Esophagus (tissue), 2 donors: ENCODE measurements at regions not wholly inside any gene's neighbourhood (a gene's known extent, or its start where the extent isn't known, plus 50 kb on each side); places are given as distances from the start of the nearest gene placed in this dataset.
"Not testable (repeated sequence)": the region's sequence is repeated elsewhere in the genome, so short reads cannot be mapped to it uniquely, and the experiment has no call there.

Source experiments
- H3K27ac ChIP-seq, 2 donors: one replicate each; pipeline ENCODE4 v1.5.1; 2013; ENCODE audit warnings: low read depth in 2 of 2, mild to moderate bottlenecking in 2 of 2, inconsistent platforms in 1 of 2, low read length in 1 of 2, moderate library complexity in 1 of 2
- H3K27me3 ChIP-seq, 2 donors: one replicate each; pipeline ENCODE4 v1.6.1; 2013; ENCODE audit warnings: low read length in 2 of 2, control low read depth in 1 of 2, mild to moderate bottlenecking in 1 of 2; ENCODE audit not compliant: insufficient read depth in 2 of 2, control insufficient read depth in 1 of 2
- H3K36me3 ChIP-seq, 2 donors: one replicate each; pipeline ENCODE4 v1.6.1; 2013; ENCODE audit warnings: low read length in 1 of 2; ENCODE audit not compliant: control insufficient read depth in 2 of 2, insufficient read depth in 2 of 2
- H3K4me1 ChIP-seq, 2 donors: one replicate each; pipeline ENCODE4 v1.6.1; 2013; ENCODE audit warnings: low read length in 1 of 2; ENCODE audit not compliant: control insufficient read depth in 2 of 2, insufficient read depth in 2 of 2
- H3K4me3 ChIP-seq, 2 donors: one replicate each; pipeline ENCODE4 v1.5.1; 2013; ENCODE audit warnings: low read length in 2 of 2, mild to moderate bottlenecking in 2 of 2, low read depth in 1 of 2, moderate library complexity in 1 of 2
- H3K9me3 ChIP-seq, 2 donors: one replicate each; pipeline ENCODE4 v1.6.1; 2013; ENCODE audit warnings: mild to moderate bottlenecking in 2 of 2, low read depth in 1 of 2, low read length in 1 of 2, moderate library complexity in 1 of 2; ENCODE audit not compliant: control insufficient read depth in 2 of 2, insufficient read depth in 1 of 2
- WGBS, 2 donors: extraction: QIAGEN DNeasy Blood & Tissue Kit; methylation state at CpG; one replicate each; pipeline ENCODE4 v1.1.7; 2013; 5-methylcytosine and 5-hydroxymethylcytosine counted together
- donor health status: healthy with polysubstance abuse.
- donor health status: Bipolar disorder and iron deficiency.

GRCh38 chr2:22947741-22948140 is 437.2 kb upstream of the KLHL29 start:
- H3K4me3 ChIP-seq = no peak overlapping the region
- H3K27ac ChIP-seq = no peak overlapping the region
- no peaks in the 10 kb centered on the region for H3K27me3 ChIP-seq
- H3K36me3 ChIP-seq = no peaks in the 10 kb centered on the region
- no peaks in the 10 kb centered on the region for H3K9me3 ChIP-seq
- 89 to 91% methylated on average over 4 of the region's 4 CpGs for WGBS, 2 donors
- H3K4me1 ChIP-seq = peaks cover 0 to 2% of the 10 kb centered on the region in 2 donors

GRCh38 chr2:22950431-22950830 is 434.5 kb upstream of the KLHL29 start:
- Histone ChIP-seq H3K4me1 (no peaks in the 10 kb centered on the region), H3K27ac (no peak overlapping the region), H3K27me3 (no peaks in the 10 kb centered on the region), H3K4me3 (no peak overlapping the region), H3K36me3 (no peaks in the 10 kb centered on the region), H3K9me3 (no peaks in the 10 kb centered on the region)
- 49 to 50% methylated on average over 2 of the region's 2 CpGs for WGBS, 2 donors

DNA sequence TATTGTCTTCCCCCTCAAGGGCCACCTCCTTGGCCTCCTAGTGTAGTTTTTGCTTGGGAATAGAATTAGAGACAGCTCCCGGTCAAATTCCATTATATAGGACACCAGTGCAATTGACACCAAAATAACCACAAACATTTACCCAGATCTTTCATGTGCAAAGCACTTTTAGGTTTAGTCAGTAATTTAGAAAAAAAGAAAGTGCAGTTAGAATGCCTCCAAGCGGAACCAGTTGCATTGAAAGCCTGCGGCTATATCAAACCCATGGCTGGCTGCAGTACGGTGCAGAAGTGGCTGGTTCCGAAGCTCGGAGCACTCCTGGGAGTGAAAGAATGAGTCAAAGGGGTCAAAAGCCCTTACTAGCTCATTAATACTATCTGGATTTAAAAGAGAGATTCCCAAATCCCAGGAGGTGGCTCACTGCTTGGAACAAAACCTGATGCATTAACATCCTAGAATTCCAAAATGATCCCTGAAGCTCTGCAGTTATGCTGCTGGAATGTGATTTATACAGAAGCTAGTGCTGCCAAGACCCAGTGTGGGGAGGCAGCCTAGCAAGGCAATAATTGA is 432.2 kb upstream of the KLHL29 start:
- H3K4me3 ChIP-seq = no peak overlapping the region
- no peaks in the 10 kb centered on the region for H3K36me3 ChIP-seq
- 68 to 73% methylated on average over 6 of the region's 6 CpGs for WGBS, 2 donors
- no peaks in the 10 kb centered on the region for H3K9me3 ChIP-seq
- no peaks in the 10 kb centered on the region for H3K27me3 ChIP-seq
- no peak overlapping the region for H3K27ac ChIP-seq
- H3K4me1 ChIP-seq = no peaks in the 10 kb centered on the region

- H3K4me1 ChIP-seq = no peaks in the 10 kb centered on the region
- no peaks in the 10 kb centered on the region for H3K9me3 ChIP-seq
- 91 to 94% methylated on average over 5 of the region's 5 CpGs for WGBS, 2 donors
- H3K4me3 ChIP-seq = no peak overlapping the region
- H3K27ac ChIP-seq = no peak overlapping the region
- no peaks in the 10 kb centered on the region for H3K36me3 ChIP-seq
- no peaks in the 10 kb centered on the region for H3K27me3 ChIP-seq
These were observed 427.5 kb upstream of the KLHL29 start for GRCh38 chr2:22957446-22957845.

DNA sequence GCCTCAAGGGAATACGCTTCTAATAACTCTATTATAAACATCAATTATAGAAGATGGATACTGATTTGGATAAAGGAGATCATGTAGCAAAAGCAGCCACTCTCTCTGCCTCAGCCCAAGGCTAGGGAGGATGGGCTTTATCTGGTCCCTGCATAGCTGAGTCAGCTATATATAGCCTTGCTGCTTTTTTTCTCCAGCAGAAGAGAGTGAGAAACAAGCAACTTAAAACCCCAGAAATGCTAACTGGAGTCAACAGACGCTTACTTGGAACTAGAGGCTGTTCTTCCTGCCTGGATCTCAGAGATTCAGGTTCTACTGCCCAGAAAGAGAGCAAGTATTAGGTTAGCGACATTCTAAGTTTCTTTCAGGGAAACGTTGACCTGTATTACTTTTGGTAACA is 426.7 kb upstream of the KLHL29 start:
- H3K27ac ChIP-seq = no peak overlapping the region

DNA sequence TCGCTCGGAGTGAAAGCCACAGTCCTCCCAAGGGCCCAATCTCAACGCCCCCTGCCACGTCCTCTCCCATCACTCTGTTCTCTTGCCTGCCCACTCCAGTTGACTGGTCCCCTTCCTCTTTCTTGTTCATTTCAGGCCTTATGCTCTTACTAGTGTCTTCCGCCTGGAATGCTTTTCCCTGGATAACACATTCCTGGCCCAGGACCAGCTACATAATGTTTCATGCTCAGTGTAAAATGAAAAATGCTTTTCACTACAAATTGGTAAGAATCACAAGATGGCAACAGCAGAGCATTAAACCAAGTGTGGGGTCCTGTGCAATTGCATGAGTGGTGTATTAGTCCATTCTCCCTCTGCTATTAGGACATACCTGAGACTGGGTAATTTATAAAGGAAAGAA is 417.2 kb upstream of the KLHL29 start:
- no peak overlapping the region for H3K27ac ChIP-seq
- H3K4me3 ChIP-seq = no peak overlapping the region
- H3K27me3 ChIP-seq = no peaks in the 10 kb centered on the region
- H3K4me1 ChIP-seq = no peaks in the 10 kb centered on the region
- no peaks in the 10 kb centered on the region for H3K36me3 ChIP-seq
- H3K9me3 ChIP-seq = no peaks in the 10 kb centered on the region
- 81 to 85% methylated on average over 5 of the region's 5 CpGs for WGBS, 2 donors

More for the DNA sequence above, 426.7 kb upstream of the KLHL29 start:
- Histone ChIP-seq H3K27me3 (no peaks in the 10 kb centered on the region), H3K36me3 (no peaks in the 10 kb centered on the region), H3K4me3 (no peak overlapping the region), H3K4me1 (no peaks in the 10 kb centered on the region), H3K9me3 (no peaks in the 10 kb centered on the region)
- 80 to 83% methylated on average over 4 of the region's 4 CpGs for WGBS, 2 donors

- Histone ChIP-seq H3K9me3 (no peaks in the 10 kb centered on the region), H3K27me3 (no peaks in the 10 kb centered on the region), H3K36me3 (no peaks in the 10 kb centered on the region), H3K4me3 (no peak overlapping the region), H3K27ac (no peak overlapping the region), H3K4me1 (no peaks in the 10 kb centered on the region)
- 40 to 47% methylated on average over 8 of the region's 8 CpGs for WGBS, 2 donors
These were observed 414.5 kb upstream of the KLHL29 start for GRCh38 chr2:22970284-22970975.

GRCh38 chr2:22970991-22971390 is 414.0 kb upstream of the KLHL29 start:
- H3K27ac ChIP-seq = no peak overlapping the region
- no peak overlapping the region for H3K4me3 ChIP-seq
- no peaks in the 10 kb centered on the region for H3K36me3 ChIP-seq
- no peaks in the 10 kb centered on the region for H3K9me3 ChIP-seq
- no peaks in the 10 kb centered on the region for H3K27me3 ChIP-seq
- 73 to 84% methylated on average over 2 of the region's 2 CpGs for whole genome bisulfite sequencing, 2 donors
- H3K4me1 ChIP-seq = no peaks in the 10 kb centered on the region

- no peak overlapping the region for H3K27ac ChIP-seq
- no peaks in the 10 kb centered on the region for H3K4me1 ChIP-seq
- no peak overlapping the region for H3K4me3 ChIP-seq
- no peaks in the 10 kb centered on the region for H3K36me3 ChIP-seq
- WGBS, 2 donors = 29 to 38% methylated on average over 1 of the region's 1 CpG
- no peaks in the 10 kb centered on the region for H3K27me3 ChIP-seq
- no peaks in the 10 kb centered on the region for H3K9me3 ChIP-seq
These were observed 403.2 kb upstream of the KLHL29 start for GRCh38 chr2:22981785-22982184.

DNA sequence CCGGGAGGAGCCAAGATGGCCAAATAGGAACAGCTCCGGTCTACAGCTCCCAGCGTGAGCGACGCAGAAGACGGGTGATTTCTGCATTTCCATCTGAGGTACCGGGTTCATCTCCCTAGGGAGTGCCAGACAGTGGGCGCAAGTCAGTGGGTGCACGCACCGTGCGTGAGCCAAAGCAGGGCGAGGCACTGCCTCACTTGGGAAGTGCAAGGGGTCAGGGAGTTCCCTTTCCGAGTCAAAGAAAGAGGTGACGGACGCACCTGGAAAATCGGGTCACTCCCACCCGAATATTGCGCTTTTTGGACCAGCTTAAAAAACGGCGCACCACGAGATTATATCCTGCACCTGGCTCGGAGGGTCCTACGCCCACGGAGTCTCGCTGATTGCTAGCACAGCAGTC is 400.8 kb upstream of the KLHL29 start:
- 94 to 97% methylated on average over 9 to 21 of the region's 25 CpGs for WGBS, 2 donors
- H3K4me3 ChIP-seq, H3K27me3 ChIP-seq, H3K36me3 ChIP-seq, H3K9me3 ChIP-seq, H3K4me1 ChIP-seq, H3K27ac ChIP-seq: not testable (repeated sequence)
